ENCODE measurements at regions not wholly inside any gene's neighbourhood (a gene's known extent, or its start where the extent isn't known, plus 50 kb on each side); places are given as distances from the start of the nearest gene placed in this dataset.

DNA sequence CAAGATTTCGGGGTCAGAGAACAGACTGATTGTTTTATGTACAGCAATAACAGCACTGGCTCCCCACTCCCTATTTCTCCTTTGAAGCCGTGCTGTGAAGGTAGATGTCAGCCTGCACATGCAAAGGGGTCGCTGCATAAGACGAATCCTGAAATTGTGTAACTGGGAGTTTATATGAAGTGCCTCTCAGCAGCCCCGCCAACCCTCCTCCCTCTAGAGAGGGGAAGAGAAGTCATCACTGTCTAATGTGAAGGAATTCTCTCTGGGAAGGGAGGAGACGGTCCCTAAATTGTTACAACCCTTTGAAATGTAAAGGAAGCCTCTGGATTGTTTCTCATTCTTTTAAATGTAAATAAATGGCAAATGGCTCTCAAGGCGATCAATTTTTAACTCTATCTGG, 545.3 kb downstream of the PLA2G4A start:
- TF ChIP-seq EZH2 (IDR thresholded peaks at IDR 0.05; ENCODE audit: borderline replicate concordance, low read length): no peak
- TF ChIP-seq, protein P1, sequence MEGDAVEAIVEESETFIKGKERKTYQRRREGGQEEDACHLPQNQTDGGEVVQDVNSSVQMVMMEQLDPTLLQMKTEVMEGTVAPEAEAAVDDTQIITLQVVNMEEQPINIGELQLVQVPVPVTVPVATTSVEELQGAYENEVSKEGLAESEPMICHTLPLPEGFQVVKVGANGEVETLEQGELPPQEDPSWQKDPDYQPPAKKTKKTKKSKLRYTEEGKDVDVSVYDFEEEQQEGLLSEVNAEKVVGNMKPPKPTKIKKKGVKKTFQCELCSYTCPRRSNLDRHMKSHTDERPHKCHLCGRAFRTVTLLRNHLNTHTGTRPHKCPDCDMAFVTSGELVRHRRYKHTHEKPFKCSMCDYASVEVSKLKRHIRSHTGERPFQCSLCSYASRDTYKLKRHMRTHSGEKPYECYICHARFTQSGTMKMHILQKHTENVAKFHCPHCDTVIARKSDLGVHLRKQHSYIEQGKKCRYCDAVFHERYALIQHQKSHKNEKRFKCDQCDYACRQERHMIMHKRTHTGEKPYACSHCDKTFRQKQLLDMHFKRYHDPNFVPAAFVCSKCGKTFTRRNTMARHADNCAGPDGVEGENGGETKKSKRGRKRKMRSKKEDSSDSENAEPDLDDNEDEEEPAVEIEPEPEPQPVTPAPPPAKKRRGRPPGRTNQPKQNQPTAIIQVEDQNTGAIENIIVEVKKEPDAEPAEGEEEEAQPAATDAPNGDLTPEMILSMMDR (IDR thresholded peaks at IDR 0.05; ENCODE audit: low read length): no peak
